ENCODE measurements at regions not wholly inside any gene's neighbourhood (a gene's known extent, or its start where the extent isn't known, plus 50 kb on each side); places are given as distances from the start of the nearest gene placed in this dataset.
A peak's percentile ranks its signal among the peaks of the same experiment; 100 is the strongest.
"Not testable (repeated sequence)": the region's sequence is repeated elsewhere in the genome, so short reads cannot be mapped to it uniquely, and the experiment has no call there.

- no peak for DNase-seq (ENCODE audit: low spot score)
Measured at GRCh38 chr11:12585861-12586260, 88.4 kb upstream of the TEAD1 start.

DNA sequence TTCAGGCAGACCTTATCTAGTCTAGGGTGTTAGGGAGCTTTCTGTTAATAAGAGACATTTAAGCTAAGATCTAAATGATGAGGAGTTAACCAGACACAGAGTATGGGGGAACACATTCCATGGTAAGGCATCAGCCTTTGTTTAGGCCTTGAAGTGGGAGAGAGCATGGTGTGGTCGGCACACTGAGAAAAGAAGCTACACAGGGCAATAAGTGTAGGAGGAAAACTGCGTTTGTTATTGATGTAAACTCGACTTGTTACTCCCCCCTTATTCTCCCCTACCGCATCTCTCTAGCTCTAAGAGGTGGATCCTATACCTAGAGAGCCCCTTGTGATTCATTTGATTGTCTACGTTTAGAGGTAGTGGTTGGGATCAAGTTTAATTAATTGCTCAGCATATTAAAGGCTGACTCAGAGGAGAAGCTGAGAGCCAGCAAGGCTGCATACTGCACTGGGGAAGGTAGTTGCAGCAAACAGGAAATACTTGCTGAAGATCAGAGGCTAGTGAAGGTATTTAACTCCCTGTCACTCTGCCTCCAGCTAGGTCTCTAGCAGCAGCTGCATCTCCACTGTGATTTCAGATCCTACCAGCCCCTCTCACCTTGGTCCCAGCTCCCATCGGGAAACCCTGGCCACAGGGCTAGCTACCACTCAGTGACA is 86.8 kb upstream of the TEAD1 start:
- peak; percentile 81 for DNase-seq (ENCODE audit: low spot score)

GRCh38 chr11:12591706-12592105 is 82.5 kb upstream of the TEAD1 start:
- no peak for DNase-seq (ENCODE audit: low spot score)

GRCh38 chr11:12592283-12592682 is 81.9 kb upstream of the TEAD1 start:
- DNase-seq (ENCODE audit: low spot score) = no peak

DNA sequence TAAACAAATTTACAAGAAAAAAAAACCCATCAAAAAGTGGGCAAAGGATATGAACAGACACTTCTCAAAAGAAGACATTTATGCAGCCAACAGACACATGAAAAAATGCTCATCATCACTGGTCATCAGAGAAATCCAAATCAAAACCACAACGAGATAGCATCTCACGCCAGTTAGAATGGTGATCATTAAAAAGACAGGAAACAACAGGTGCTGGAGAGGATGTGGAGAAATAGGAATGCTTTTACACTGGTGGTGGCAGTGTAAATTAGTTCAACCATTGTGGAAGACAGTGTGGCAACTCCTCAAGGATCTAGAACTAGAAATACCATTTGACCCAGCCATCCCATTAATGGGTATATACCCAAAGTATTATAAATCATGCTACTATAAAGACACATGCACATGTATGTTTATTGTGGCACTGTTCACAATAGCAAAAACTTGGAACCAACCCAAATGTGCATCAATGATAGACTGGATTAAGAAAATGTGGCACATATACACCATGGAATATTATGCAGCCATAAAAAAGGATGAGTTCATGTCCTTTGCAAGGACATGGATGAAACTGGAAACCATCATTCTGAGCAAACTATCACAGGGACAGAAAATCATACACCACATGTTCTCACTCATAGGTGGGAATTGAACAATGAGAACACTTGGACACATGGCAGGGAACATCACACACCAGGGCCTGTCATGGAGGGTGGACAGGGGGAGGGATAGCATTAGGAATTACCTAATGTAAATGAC is 79.0 kb upstream of the TEAD1 start:
- not testable (repeated sequence) for DNase-seq (ENCODE audit: low spot score)

DNA sequence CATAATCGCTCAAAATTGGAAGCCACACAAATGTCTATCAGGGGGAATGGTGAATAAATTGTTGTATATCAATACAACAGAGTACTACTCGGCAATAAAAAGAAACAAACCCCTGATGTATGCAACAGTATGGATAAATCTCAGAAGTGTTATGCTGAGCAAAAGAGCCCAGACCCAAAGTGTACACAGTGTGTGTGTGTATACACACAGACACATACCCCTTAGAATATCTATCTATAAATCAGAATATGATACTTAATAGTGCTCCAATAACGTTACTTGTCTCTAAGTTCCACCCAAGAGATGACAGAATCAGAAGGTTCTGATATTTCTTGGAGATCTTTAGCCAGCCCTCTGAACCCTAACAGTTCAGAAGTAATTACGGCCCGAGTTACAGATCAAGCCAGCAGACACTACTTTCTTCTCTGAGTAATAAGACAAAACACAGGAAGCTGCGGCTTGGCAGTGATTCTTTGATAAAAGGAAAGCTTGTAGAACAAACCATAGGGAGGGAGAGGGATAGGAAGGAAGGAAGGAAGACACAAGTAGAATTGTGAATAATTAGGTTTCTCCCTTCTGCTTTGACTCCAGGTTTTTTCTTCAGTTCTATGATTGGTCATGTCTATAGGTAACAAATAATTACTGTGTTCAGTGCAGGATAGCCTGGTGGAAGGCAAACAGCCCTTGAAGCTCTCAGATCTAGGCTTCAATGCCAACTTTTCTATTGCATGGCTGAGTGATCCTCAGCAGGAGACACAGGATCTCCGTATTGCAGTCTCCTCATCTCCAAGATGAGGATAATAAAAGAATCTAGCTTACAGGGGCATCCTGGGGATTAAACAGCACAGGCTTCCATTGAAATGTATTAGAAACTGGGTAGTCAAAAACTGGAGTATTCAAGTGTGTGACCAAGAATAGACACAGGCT is 75.6 kb upstream of the TEAD1 start:
- peak; percentile 87 for DNase-seq (ENCODE audit: low spot score)

GRCh38 chr11:12599408-12600143 is 74.6 kb upstream of the TEAD1 start:
- DNase-seq (ENCODE audit: low spot score) = no peak

DNA sequence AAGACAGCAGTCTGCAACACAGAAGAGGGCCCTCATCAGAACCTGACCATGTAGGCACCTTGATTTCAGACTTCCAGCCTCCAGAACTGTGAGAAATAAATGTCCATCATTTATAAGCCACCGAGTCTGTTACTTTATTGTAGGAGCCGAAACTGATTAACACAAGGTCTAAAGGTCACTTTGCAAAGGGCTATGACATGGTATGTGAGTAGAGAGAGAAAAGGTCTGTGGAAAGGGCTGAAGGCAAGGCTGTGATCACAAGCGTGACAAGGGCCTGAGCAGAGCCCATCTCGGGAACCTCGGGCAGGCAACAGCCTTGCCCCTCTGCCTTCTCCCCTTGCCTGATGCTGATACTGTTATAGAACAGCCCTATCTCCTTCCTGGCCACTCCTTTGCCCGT is 73.4 kb upstream of the TEAD1 start:
- DNase-seq (ENCODE audit: low spot score) = no peak

DNA sequence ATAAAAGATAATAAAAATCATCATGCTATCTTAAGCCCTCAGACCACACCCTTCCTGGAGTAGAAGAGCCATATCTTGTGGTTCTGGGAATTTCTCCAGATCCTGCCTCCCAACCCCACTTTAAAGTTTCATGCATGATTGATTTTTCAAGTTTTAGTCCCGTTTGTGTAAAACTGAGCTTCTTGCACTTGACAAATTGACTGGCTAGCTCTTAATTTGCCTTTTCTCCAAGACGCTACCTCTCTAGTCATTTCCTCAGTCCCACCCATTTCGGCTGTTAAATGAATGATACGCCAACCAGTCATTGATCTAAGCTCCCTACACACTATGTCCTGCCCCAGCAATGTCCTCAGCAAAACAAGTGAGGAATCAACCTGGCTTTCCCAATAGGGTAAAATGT is 71.8 kb upstream of the TEAD1 start:
- peak; percentile 75 for DNase-seq (ENCODE audit: low spot score)

DNA sequence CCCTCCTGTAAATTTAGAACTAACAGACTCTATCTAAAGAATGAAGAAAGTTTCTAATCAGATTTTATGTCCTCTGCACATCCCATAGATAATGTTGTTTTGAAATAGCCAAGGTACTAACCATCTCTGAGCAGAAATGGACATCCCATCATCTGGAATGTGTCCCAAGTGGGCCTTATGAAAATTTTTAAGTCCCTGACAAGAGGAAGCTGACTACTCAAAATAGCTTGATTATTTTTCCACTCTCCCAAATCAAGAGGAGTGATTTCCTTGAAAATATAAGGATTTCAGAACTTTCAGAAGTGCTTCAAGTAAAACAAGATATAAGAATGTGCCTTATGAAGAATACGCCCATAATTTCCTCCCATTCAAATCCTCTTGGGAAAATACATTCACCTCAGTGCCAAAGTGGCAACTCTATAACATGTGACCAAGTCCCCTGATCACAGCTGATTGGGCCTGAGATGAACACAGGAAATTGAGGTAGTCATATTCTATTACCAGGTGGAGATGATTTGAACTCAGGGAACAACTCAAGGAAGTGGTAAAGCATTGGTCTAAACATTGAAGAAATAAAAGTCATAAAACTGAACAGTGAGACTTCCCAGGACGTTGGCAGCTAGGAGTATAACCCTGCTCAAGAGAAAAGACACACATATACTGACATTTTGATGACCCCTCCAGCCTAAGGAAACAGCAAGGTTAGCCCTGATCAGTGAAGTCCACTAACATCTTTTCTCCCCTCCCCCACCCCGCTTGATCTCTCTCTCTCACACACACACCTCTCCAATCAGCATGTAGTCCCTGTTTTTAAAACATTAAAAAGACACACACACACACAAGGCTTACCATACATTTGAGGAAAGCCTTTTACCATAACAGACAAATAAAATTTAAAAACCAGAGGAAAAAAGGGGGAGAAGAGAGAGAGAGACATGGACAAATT is 70.8 kb upstream of the TEAD1 start:
- DNase-seq (ENCODE audit: low spot score) = no peak

GRCh38 chr11:12604557-12605153 is 69.6 kb upstream of the TEAD1 start:
- no peak for DNase-seq (ENCODE audit: low spot score)

DNA sequence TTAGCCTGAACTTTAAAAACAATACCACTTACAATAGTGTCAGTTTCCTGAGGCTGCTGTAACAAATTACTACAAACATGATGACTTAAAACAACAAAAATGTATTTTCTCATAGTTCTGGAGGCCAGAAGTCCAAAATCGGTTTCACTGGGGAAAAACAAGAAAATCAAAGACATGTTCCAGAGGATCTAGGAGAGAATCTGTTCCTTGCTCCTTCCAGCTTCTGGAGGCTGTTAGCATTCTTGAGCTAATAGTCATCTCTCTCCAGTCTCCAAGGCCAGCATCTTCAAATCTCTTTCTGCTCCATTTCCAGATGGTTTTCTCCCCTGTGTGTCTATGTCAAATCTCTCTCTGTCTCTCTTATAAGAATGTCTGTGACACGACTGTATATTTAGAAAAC is 67.6 kb upstream of the TEAD1 start:
- peak; percentile 43 for DNase-seq (ENCODE audit: low spot score)

- not testable (repeated sequence) for DNase-seq (ENCODE audit: low spot score)
Measured at GRCh38 chr11:12608678-12609077, 65.5 kb upstream of the TEAD1 start.

- no peak for DNase-seq (ENCODE audit: low spot score)
Measured at GRCh38 chr11:12611352-12611751, 62.9 kb upstream of the TEAD1 start.

GRCh38 chr11:12617632-12618031 is 56.6 kb upstream of the TEAD1 start:
- DNase-seq (ENCODE audit: low spot score) = no peak

- DNase-seq (ENCODE audit: low spot score) = no peak
Measured at GRCh38 chr11:12618743-12619540, 55.3 kb upstream of the TEAD1 start.

GRCh38 chr11:12623869-12624268 is 50.4 kb upstream of the TEAD1 start:
- no peak for DNase-seq (ENCODE audit: low spot score)
